ENCODE measurements at regions not wholly inside any gene's neighbourhood (a gene's known extent, or its start where the extent isn't known, plus 50 kb on each side); places are given as distances from the start of the nearest gene placed in this dataset.
A peak's percentile ranks its signal among the peaks of the same experiment; 100 is the strongest.

GRCh38 chr12:128137140-128137539 is 129.8 kb upstream of the TMEM132C start:
- H2AFZ ChIP-seq (ENCODE audit: control insufficient read depth, low read depth, low read length): no peak overlapping the region
- H4K20me1 ChIP-seq (ENCODE audit: control insufficient read depth, insufficient read depth): no peaks in the 10 kb centered on the region
- TF ChIP-seq RUNX3 (IDR thresholded peaks at IDR 0.05; ENCODE audit: low read length) (peak; percentile 62; the same call in 1 of the 2 replicates), E2F8 (IDR thresholded peaks at IDR 0.05; ENCODE audit: low read depth, partially characterized antibody) (no peak), POU2F2 (IDR thresholded peaks at IDR 0.05; ENCODE audit: borderline replicate concordance, low read depth, low read length) (0 out of 3 replicates have a peak, but pooled peaks have one; percentile 24), TAF1 (IDR thresholded peaks at IDR 0.05; ENCODE audit: borderline replicate concordance, low read depth, low read length) (no peak), STAT1 (conservative IDR thresholded peaks at IDR 0.05) (no peak), NR2F1 (conservative IDR thresholded peaks at IDR 0.05) (peak; percentile 37; the same call in 1 of the 2 replicates), RFX5 (IDR thresholded peaks at IDR 0.05; ENCODE audit: low read depth, low read length) (no peak), EP300 (IDR thresholded peaks at IDR 0.05; ENCODE audit: borderline replicate concordance in 1 of 2, control insufficient read depth in 1 of 2, low read depth in 2 of 2, low read length in 2 of 2) (0 out of 4 replicates have a peak, but pooled peaks of 1 of the 2 experiments have one; percentile 25), WRNIP1 (IDR thresholded peaks at IDR 0.05; ENCODE audit: borderline replicate concordance, low read depth, low read length) (no peak), SPI1 (IDR thresholded peaks at IDR 0.05; ENCODE audit: borderline replicate concordance, insufficient read depth, low read depth, low read length) (peak; percentile 62; the same call in 1 of the 2 replicates), GABPA (IDR thresholded peaks at IDR 0.05; ENCODE audit: low read depth) (no peak)
- H3K79me2 ChIP-seq (ENCODE audit: control insufficient read depth, insufficient read depth, low read length): no peaks in the 10 kb centered on the region
- no peaks in the 10 kb centered on the region for H3K9me3 ChIP-seq (replicated peaks; ENCODE audit: control insufficient read depth, insufficient read depth, low read length)
- DNase-seq (ENCODE audit: low read depth, low spot score) (no peak), FAIRE-seq (no peak), ATAC-seq (peak; percentile 45)
- in situ Hi-C loops (cut with MboI): no loop called here
- no peak overlapping the region for H3K27ac ChIP-seq (ENCODE audit: control insufficient read depth, insufficient read depth)
- BruUV-seq (replicated peaks): no TSS peak
- SMC1A ChIA-PET (ENCODE audit: uncharacterized antibody, unreplicated experiment): no interaction called here
- RAD21 ChIA-PET (ENCODE audit: unreplicated experiment): no interaction called here
- POLR2A ChIA-PET: interaction anchor here (0.7 kb wide), 1 partner anchor 296 kb away, joined by 3 read pairs; no protein-coding TSS in a partner anchor
- 3% methylated on average over 6 of the region's 6 CpGs for WGBS (ENCODE audit: insufficient coverage, insufficient replicate concordance, low lambda C conversion rate, missing lambda C conversion rate)
- no peaks in the 10 kb centered on the region for H3K4me1 ChIP-seq (ENCODE audit: control insufficient read depth, insufficient read depth, low read length)
- H3K9ac ChIP-seq (ENCODE audit: control insufficient read depth, insufficient read depth, low read length): no peak overlapping the region
- no peak overlapping the region for H3K4me2 ChIP-seq (ENCODE audit: control insufficient read depth, insufficient read depth)
- no peaks in the 10 kb centered on the region for H3K36me3 ChIP-seq (ENCODE audit: control insufficient read depth in 2 of 2, insufficient read depth in 2 of 2, low read length in 1 of 2)
- no peak overlapping the region for H3K4me3 ChIP-seq
- H3K27me3 ChIP-seq (replicated peaks in 1 of 2; ENCODE audit: control insufficient read depth in 2 of 2, insufficient read depth in 2 of 2, low read length in 1 of 2): no peaks in the 10 kb centered on the region
- CTCF ChIA-PET: no interaction called here
- intact Hi-C loops (cut with micrococcal nuclease; ENCODE audit: unreplicated experiment): no loop called here
